HG02798 (cell line): ENCODE measurements at regions not wholly inside any gene's neighbourhood (a gene's known extent, or its start where the extent isn't known, plus 50 kb on each side); places are given as distances from the start of the nearest gene placed in this dataset.

Source experiments
- ATAC-seq: cut with Tn5 transposase; IDR thresholded peaks from one replicate; pipeline ENCODE4 v1.9.1; 2021; ENCODE audit warnings: mild to moderate bottlenecking; ENCODE audit not compliant: unreplicated experiment, poor library complexity

DNA sequence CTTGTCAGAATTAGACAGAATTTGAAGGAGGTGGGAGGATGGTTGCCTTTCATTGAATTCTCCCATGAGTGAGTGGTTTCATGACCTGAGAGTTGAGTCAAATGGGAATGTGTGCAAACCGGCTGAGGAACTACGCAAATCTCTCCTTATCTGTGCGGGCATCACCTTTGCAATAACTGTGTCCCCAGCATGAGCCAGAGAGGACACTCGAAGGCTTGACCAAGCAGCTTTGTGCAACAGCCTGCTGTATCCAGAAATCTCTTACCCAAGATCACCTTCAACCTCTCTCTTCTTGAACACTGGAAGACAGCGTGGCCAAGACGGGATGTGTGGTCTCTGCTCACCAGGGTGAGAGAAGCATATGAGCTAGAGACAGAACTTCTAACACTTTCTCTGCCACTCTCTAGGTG, 93.8 kb upstream of the IKZF1 start:
- no peak for ATAC-seq

DNA sequence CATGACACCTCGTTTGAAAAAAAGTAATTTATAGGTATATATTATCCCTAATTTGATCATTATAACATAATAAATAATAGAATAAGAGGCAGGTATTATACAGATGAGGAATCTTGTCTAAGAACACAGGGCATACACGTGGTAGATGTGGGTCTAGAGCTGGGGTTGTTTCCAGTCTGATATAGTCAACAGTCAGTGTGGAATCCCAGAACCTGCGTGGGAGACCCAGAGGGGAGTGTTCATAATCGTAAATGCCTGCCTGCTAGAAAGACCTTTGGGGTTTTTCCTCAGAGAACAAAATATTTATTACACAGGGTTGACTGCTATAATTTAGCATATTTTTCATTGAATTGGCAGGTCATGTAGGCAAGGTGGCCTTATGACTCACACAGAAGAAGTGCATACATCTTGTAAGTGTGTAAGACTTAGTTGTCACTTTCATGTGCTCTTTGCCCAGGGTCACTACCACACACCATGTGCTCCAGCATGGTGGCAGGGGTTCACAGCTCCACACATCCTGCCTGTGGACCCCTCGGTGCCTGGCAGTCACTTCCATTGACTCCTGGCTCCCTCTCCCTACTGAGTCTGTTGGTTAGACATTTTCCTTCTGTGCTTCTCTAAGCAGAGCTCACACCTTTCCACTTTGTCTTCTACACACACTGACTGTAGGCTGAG, 94.9 kb upstream of the IKZF1 start:
- no peak for ATAC-seq

DNA sequence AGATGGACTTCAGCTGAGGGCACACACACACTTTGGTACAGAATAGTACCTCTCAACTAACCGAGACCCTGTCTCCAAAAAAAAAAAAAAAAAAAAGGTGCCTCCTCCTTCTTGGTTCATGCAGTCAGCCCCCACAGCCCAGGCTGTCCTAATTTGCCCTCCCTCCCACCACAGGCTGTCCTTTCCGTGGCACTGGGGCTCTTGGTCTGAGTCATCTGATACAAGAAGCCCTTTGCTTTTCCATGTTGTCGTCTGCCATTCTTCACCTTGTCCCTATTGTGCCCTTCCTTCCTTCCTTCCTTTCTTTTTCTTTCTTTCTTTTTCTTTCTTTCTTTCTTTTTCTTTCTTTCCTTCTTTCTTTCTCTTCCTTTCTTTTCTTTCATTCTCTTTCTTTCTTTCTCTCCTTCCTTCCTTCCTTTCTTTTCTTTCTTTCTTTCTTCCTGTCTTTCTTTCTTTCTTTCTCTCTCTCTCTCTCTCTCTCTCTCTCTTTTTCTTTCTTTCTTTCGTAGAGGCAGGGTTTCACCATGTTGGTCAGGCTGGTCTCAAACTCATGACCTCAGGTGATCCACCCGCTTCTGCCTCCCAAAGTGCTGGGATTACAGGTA, 96.0 kb upstream of the IKZF1 start:
- no peak for ATAC-seq

DNA sequence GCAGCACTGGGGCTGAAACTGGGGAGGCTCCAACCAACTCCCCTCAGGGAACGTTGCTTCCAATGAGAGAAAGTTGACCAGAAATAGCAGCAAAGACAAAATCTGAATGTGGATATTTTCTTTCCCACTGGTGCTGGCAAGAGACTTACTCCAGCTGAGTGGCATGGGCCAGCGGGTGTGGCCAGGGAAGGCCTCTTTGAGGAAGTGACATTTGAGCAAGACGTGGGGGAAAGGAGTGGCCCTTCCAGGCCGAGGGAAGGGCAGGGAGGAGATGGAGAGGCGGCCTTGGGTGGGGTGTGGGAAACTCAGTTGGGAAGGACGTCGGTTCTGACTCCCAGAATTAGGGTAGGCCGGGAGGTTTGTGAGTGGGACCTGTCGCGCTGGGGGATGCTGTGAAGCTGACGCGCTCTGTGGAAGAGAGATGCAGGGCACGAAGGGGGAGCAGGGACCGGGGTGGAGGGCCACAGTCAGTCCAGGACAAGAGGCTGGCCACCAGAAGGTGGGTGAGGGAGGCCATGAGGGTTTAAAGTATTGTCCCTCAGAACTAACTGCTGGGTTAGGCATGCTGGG, 96.7 kb upstream of the IKZF1 start:
- ATAC-seq: no peak

DNA sequence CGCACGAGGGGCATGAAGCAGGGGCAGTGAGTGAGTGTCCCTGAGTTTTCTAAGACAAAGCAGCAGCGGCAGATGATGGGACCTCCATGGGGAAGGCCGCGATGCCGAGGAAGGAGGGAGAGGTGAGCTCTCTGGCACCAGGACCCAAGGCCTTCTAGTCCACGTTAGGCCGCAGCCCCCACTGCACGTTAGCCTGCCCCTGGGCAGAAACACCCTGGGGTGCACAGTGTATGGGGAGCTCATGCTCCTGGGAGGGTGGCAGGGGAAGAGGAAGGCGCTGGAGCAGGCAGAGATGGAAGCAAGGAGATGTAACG, 97.3 kb upstream of the IKZF1 start:
- ATAC-seq: no peak

DNA sequence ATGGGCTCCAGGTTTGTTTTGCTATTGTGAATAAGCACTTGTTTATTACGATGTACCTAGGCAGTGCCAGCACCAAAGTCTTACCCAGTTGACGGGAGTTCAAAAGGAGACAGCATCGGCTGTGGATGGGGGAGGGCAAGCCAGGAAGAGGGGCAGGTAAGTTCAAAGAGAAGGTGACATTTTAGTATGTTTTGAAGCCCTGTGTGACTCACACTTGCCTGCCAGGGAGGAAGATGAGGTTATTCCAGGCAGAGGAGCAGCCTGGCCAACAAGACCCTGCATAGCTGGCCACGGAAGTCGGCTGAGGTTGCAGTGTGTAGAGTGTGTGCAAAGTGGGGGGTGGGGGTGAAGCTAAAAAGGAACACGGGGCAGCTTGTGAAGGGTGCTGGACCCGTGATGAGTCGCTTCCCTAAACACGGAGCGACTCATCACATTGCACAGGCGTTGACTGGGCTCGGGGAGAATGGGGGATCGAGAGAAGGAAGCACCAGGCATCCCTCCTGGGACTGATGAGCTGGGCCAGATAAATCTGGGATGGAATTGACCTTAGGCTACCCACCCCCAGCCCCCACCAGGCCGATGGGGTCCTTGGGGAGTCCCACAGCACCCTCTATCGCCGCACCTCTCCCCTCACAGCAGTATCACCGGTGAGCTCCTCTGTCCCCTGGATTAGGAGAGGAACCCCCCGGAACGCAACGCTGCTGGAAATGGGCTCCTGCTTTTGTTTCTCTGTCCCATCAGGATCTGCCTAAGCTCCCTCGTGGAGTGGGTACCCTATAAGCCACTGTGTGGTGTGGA, 97.9 kb upstream of the IKZF1 start:
- no peak for ATAC-seq

DNA sequence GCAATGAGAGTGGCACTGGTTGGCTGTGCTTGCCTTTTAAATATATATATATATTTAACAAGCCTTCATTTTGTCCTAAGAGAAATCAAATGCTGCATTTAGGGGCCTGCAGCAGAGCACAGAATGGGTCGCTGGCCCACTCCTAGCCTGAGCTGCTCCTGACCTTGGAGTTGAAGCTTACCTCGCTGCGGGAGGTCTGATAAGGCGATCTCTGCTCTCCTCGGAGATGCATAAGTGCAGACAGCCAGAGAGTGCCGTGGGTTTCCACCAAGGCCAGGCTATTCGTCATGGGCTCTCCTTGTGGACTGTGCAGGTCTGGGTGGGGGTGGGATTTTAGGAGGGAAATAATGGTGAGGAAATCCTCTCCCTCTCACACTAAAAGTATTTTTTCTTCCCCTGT, 99.5 kb upstream of the IKZF1 start:
- no peak for ATAC-seq

DNA sequence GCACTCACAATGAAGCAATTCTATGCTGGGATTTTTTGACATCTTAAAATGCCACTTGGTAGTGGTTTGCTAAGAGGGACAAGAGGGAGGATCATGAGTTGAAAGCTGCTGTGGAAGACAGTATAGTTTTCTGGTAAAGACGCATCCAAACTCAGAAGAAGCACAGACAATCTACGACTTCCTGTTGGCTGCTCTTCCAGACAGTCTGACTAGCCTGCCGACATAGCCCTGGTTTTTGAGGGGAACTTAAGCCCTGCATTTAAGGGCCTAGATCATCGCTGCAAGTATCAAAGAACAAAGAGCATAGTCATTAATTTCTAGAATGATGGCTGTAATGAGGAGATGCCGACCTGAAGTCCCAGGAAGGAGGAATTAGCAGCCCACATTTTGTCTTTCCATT, 99.9 kb upstream of the IKZF1 start:
- ATAC-seq: no peak

DNA sequence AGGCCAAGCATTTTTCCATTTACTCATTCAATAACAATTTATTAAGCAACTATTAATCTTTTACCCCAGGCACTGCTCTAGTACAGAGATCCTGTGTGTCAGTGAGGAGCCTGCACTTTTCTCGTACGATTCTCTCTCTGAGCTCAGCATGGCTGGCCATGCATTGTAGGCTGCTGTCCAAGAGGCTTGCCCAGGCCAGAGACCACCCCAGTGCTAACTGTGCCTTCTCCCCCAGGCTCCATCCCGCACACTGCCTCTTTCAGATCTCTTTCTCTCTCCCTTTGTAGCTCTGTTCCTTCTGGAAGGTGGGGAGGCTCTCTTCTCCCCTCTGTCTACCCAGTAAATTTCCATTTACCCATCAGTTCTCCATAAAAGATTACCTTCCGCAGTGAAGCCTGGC, 101.0 kb upstream of the IKZF1 start:
- ATAC-seq: no peak

DNA sequence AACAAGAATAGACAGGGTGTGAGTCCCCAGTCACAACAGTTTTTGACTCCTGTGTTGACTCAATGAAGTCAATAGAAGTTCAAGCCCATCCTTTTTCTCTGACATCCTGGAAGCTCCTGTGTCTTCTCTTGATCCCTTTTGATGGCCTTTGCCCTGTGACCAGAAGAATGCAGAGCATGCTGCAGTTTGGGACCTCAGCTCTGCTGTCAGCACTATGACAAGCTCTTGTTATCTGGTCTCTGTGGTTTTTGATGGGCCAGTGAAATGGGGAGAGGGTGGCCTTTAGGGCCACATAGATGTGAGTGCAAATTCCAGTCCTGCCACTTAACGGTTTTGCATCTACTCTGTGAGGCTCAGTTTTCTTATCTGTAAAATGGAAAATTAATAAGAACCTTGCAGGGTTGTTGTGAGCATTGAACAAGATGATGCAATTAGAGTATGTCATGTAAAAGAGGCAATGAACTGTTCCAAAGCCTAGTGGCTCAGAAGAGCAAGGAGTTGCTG, 102.4 kb upstream of the IKZF1 start:
- no peak for ATAC-seq

DNA sequence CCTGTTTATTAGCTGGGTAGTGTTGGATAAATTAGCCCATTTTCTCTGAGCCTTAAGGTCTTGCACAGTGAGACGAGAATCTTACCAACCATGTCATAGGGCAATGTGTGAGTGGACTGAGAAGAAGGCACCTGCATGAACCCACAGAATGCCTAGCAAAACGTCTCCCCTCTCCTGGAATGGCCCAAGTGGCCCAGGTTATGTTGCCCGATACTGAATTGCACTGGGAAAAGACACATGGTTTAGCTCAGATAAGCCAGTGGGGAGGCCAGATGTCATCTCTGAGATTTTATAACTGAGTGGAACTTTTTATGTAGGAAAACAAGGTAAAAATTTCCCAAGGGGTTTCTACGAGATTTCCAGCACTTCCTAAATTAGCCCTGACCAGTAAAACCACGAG, 104.7 kb upstream of the IKZF1 start:
- no peak for ATAC-seq

DNA sequence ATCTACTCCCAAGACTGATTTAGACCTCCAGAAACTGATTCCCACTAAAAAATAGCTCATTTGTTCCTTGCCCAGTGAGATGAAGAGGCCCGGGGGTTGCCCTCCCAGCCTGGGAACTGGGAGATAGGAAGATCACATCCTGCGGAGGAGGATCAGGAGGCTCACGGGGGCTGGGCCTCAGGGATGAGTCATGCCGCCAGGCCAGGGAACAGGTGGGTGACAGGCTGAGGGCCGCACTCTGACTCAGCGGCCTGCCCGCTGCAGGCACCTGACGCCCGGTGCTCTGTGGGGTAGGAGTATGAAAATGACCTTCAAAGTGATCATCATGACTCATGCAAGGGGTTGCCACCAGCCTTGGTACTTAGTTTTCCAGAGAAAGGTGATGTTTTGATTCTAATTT, 104.5 kb upstream of the ZPBP start:
- ATAC-seq: peak; percentile 94

DNA sequence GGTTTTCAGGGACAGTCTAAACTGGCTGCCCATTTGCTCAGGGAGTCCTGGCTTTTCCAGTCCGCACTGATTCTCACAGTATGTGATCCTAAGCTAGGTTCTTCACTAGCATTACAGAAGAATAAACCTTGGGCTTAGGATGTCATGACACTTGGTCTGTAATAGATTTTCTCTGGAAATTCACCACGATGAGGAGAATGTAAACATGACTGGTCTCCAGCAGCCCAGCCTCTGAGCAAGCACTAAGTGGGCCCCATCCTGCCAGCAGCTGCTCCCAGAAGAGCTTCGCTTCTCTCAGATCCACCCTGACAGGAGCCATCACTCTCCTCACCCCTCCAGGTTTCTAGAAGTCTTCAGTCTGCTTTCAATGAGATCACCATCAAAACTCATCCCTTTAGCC, 103.7 kb upstream of the ZPBP start:
- no peak for ATAC-seq

DNA sequence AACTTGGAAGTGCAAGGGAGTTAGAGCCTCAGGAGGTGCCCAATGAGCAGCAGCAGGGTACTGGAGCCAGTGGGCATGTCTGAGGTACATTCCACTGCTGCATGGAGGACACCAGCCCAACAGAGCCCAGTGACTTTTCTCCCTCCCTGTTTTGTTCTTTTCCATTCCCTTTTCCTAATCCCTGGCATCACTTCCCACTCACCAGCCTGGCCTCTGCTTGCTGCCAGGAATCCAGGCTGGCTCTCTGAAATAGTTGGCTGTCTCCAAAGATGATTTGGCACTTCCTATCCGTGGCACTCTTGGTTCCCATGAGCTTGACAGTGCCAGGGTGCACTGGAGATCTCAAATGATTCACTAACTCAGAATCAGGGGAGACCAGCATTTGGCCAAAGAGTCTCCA, 97.7 kb upstream of the ZPBP start:
- no peak for ATAC-seq

DNA sequence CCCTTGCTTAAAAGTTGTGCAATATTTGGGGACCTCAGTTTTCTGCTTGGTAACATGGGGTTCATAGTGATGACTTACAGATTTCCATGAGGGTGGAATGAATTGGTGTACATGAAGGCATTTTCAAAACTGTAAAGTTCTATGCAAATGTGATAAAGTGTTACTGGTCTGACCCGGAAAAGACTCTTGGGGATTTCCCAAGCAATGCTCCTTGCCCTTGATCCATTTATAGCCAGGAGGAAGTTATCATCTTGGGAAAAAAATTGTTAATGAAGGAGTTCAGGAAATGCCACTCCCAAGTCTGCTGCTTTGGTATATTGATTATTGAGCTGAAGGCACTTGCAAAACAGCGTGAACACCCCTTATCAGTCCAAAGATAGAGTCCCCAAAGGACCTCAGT, 96.3 kb upstream of the ZPBP start:
- ATAC-seq: no peak

DNA sequence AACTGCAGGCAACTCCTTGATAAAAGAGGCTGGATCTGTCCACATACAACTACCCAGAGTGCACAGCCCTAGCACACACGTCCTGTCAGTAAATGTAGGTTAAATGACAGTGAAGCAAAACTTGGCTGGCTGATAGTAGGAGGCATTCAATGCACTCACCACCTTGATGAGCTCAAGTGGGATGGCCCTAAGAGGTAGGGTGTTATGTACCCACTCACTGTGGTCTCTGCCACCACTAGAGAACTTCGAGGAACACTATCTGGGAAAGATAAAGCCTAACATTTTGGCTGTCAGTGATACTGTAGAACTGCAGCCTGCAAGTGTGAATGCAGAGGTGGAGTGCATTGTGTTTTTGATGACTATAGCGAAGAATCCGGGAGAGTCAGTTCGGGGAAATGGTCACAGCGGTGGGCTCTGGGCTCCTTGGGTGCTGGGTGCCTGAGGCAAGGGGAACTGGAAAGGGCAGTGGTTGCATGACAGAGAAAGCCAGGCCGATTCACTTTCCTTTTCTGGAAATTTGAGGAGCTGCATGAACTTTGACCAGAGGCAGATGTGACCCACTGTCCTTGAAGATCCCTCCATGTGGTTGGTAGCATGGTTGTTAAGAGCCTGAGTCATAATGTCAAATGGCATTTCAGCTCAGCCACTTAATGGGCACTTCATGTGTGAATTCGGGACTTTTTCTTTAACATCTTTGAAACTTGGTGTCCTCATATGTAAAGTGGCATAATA, 93.1 kb upstream of the ZPBP start:
- ATAC-seq: no peak

DNA sequence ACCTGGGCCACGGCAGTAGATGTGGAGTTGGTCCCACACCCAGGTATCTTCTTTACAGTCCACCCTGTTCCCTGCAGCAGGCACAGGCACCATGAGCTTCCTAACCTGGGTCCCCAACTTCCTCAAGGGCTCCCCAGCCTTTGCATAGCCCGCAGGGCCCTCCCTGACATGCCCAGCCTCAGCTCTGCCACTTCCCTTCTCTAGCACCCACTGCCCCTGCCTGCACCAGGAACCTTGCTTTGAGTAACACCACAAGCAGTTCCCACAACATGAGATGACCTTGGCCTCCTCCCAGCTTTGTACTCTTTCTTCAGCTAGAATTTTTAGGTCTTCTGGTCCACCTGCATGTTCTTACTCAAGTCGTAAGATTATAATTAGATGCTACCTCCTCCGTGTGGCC, 92.2 kb upstream of the ZPBP start:
- ATAC-seq: no peak

DNA sequence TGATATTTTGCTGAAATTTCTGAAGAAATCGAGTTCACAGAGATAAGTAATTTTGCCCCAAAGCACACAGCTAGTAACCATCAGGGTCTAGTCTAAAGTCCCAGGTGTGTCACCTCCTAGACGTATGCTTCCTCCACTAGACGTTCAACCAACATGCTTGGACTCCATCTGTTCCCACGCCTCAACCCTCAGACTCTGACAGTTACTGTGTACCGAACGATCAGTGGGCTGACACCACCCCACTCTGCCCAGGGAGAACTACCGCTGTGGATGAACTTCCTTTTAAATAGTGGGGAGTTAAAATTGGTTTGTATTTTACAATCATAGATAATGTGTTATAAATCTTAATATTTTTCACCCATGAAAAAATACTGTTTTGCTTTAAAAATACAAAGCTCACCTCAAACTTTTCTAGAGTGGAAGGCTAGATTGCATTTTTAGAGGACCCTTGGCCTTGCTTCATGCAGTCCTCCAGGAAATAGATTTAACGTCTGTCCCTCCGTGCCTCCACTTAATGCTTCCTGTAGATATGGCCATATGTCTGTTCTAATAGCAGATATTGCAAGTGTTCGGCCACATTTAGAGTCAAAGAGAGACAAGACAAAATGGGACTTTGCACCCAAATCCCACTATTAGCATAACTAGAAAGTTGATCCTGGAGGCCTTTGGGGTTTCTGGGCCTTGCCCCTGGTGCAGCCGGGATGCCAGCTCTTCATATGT, 91.4 kb upstream of the ZPBP start:
- ATAC-seq: no peak

DNA sequence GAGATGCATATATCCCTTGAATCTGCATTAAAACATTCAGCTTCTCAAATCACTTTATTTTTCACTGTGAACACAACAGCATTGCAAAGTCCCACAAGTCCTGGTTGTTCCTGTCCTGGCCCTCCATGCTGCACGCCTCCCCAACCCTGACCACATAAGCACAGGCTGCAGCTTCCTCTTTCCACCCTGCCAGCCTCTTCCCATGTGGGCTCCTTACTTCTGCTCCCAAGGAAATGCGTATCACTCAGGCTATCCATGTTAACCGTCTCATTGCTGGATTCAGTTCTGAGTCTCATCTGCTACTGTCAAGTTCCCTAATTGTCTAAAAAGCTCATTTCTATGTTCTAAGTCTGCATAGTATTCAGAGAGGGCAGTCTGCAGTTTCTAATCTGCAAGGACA, 89.7 kb upstream of the ZPBP start:
- no peak for ATAC-seq

DNA sequence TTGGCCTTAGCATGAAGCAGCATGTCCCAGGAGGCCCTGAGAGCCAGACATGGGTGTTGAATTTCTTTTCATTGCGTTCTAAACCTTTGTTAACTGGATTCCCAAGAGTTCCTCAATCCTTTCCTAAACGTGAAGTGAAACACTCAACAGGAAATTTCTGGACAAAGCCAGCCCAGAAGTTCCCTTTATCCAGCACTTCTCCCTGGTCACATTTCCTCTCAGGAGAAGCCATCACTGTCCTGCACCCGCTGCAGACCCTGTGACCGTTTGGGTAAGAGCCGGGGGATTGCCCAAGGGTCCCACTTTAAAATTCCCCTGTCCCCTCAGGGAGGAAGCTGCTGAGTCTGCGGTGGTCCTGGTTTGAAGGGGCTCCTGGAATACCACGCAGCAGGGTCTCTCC, 88.0 kb upstream of the ZPBP start:
- ATAC-seq: no peak
